ENCODE measurements at regions not wholly inside any gene's neighbourhood (a gene's known extent, or its start where the extent isn't known, plus 50 kb on each side); places are given as distances from the start of the nearest gene placed in this dataset.

DNA sequence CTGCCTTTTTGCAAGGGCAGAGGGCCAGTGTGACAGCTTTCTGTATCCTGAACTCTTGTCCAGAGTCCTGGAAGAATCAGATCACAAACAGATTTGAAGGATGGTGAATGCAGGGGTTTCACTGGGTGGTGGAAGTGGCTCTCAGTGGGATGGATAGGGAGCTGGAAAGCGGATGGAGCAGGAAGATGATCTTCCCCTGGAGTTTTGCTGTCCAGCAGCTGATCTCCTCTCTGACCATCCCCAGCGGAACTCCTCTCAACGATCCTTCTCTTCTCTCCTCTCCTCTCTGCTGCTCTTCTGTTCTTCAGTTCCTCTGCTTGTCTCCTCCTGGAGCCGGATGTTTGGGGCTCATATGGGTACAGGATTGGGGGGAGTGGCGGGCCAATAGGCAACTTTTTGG is 108.3 kb upstream of the HMHB1 start:
- H3K9me3 ChIP-seq: no peaks in the 10 kb centered on the region
- no peaks in the 10 kb centered on the region for H3K36me3 ChIP-seq
- WGBS, 5 donors: 83 to 97% (median 93%) methylated on average over 5 of the region's 5 CpGs
- intact Hi-C loops (cut with DNase I; ENCODE audit: low total_unique reads): no loop called here
- no peaks in the 10 kb centered on the region for H3K27me3 ChIP-seq
- no peak overlapping the region for H3K27ac ChIP-seq
- H3K4me1 ChIP-seq: no peaks in the 10 kb centered on the region
- TF ChIP-seq POLR2A (IDR thresholded peaks at IDR 0.05) (no peak), EP300 (IDR thresholded peaks at IDR 0.05) (no peak), POLR2AphosphoS5 (IDR thresholded peaks at IDR 0.05) (no peak)
- TF ChIP-seq, protein P1, sequence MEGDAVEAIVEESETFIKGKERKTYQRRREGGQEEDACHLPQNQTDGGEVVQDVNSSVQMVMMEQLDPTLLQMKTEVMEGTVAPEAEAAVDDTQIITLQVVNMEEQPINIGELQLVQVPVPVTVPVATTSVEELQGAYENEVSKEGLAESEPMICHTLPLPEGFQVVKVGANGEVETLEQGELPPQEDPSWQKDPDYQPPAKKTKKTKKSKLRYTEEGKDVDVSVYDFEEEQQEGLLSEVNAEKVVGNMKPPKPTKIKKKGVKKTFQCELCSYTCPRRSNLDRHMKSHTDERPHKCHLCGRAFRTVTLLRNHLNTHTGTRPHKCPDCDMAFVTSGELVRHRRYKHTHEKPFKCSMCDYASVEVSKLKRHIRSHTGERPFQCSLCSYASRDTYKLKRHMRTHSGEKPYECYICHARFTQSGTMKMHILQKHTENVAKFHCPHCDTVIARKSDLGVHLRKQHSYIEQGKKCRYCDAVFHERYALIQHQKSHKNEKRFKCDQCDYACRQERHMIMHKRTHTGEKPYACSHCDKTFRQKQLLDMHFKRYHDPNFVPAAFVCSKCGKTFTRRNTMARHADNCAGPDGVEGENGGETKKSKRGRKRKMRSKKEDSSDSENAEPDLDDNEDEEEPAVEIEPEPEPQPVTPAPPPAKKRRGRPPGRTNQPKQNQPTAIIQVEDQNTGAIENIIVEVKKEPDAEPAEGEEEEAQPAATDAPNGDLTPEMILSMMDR (IDR thresholded peaks at IDR 0.05): no peak
- no peak for DNase-seq
- H3K4me3 ChIP-seq: no peak overlapping the region

DNA sequence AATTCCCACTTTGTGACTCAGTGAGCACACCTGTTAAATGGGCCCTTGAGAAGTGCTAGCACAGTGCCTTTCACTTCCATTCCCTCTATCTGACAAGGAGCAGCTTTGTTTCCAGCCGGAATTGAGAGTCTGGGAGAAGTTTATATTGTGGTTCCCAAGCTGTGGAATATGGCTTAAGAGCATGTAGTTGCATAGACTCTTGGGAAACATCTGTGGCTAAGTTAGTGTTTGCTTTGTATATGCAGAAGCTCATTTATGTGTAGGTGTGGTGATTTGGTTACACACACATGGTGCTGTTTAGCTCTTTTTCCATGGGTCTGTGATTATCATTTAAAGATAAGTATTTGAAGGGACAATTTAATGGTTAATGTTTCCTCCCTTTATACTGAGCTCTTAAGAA is 110.5 kb upstream of the HMHB1 start:
- H3K4me1 ChIP-seq: no peaks in the 10 kb centered on the region
- 65 to 100% (median 77%) methylated on average over 1 of the region's 1 CpG for WGBS, 5 donors
- no peaks in the 10 kb centered on the region for H3K9me3 ChIP-seq
- H3K36me3 ChIP-seq: no peaks in the 10 kb centered on the region
- intact Hi-C loops (cut with DNase I; ENCODE audit: low total_unique reads): no loop called here
- TF ChIP-seq, protein P1 (IDR thresholded peaks at IDR 0.05): no peak
- no peak for TF ChIP-seq POLR2AphosphoS5 (IDR thresholded peaks at IDR 0.05)
- TF ChIP-seq POLR2A (IDR thresholded peaks at IDR 0.05): no peak
- TF ChIP-seq EP300 (IDR thresholded peaks at IDR 0.05): no peak
- H3K27me3 ChIP-seq: no peaks in the 10 kb centered on the region
- H3K27ac ChIP-seq: no peak overlapping the region
- no peak for DNase-seq
- no peak overlapping the region for H3K4me3 ChIP-seq

DNA sequence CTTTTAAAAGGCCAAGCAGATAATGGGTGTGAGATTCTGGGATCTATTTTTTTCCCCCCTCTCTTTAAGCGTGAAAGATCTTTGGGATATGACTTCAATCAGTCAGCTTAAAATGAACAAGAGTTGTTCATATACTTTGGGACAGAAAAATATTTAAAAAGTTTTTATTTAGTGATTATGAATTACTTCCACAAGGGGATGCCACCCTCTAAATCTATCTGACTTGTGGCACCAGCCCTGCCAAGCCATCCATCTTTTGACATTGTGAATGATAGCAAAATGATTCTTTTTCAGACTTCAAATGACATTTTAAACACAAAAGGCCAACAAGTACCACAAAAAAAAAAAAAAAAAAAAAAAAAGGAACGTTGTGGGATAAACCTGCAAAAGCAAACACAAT is 111.0 kb upstream of the HMHB1 start:
- H3K36me3 ChIP-seq: no peaks in the 10 kb centered on the region
- TF ChIP-seq POLR2AphosphoS5 (IDR thresholded peaks at IDR 0.05) (no peak), POLR2A (IDR thresholded peaks at IDR 0.05) (no peak), EP300 (IDR thresholded peaks at IDR 0.05) (no peak)
- TF ChIP-seq, protein P1 (IDR thresholded peaks at IDR 0.05): no peak
- DNase-seq: no peak
- H3K4me1 ChIP-seq: no peaks in the 10 kb centered on the region
- no peaks in the 10 kb centered on the region for H3K9me3 ChIP-seq
- no peaks in the 10 kb centered on the region for H3K27me3 ChIP-seq
- 61 to 71% (median 65%) methylated on average over 2 of the region's 2 CpGs for WGBS, 5 donors
- H3K4me3 ChIP-seq: no peak overlapping the region
- intact Hi-C loops (cut with DNase I; ENCODE audit: low total_unique reads): no loop called here
- no peak overlapping the region for H3K27ac ChIP-seq

DNA sequence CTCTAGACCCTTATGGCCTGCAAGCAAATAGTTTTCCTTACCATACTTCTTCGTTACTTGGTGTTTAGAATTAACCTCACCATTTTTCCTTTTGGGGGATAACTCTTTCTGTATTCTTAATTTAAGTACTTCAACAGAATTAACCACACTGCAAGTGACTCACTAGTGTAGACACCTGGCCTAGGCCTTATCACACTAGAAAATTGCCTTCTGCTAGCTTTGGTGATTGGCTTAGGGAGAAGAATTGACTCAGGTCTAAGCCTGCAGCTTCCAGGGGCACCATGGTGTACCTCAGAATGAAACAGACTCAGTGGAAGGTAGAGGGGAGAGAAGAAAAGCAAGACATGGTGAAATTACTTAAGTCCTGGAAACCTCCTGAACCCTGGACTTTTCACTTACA is 112.8 kb upstream of the HMHB1 start:
- DNase-seq: no peak
- 91 to 96% (median 94%) methylated on average over 1 of the region's 1 CpG for WGBS, 5 donors
- TF ChIP-seq, protein P1 (IDR thresholded peaks at IDR 0.05): no peak
- no peak for TF ChIP-seq EP300 (IDR thresholded peaks at IDR 0.05)
- no peak for TF ChIP-seq POLR2A (IDR thresholded peaks at IDR 0.05)
- TF ChIP-seq POLR2AphosphoS5 (IDR thresholded peaks at IDR 0.05): no peak
- Histone ChIP-seq H3K27me3 (no peaks in the 10 kb centered on the region), H3K9me3 (no peaks in the 10 kb centered on the region), H3K4me3 (no peak overlapping the region), H3K27ac (no peak overlapping the region), H3K4me1 (no peaks in the 10 kb centered on the region), H3K36me3 (no peaks in the 10 kb centered on the region)
- intact Hi-C loops (cut with DNase I; ENCODE audit: low total_unique reads): no loop called here
